Stimulated activated CD8-positive, alpha-beta memory T cell treated with anti-CD3 and anti-CD28 coated beads, Interleukin-4, amount 100 ng/mL, for 24 hours (primary cell): ENCODE measurements at regions not wholly inside any gene's neighbourhood (a gene's known extent, or its start where the extent isn't known, plus 50 kb on each side); places are given as distances from the start of the nearest gene placed in this dataset.
A peak's percentile ranks its signal among the peaks of the same experiment; 100 is the strongest.

ENCODE experiments used
- DNase-seq: peaks from one replicate; pipeline ENCODE4 v3.0.0-alpha.2; 2020; ENCODE audit warnings: low read depth

- DNase-seq: no peak
Measured at GRCh38 chr7:32428546-32428945, 61.6 kb downstream of the LSM5 start.

GRCh38 chr7:32427769-32428291 lies 62.4 kb downstream of the LSM5 start:
- DNase-seq: peak; percentile 52

GRCh38 chr7:32416846-32417245 lies 73.3 kb downstream of the LSM5 start:
- no peak for DNase-seq

GRCh38 chr7:32415936-32416335 lies 74.2 kb downstream of the LSM5 start:
- no peak for DNase-seq

GRCh38 chr7:32415519-32415918 lies 74.7 kb downstream of the LSM5 start:
- DNase-seq: no peak

GRCh38 chr7:32412471-32412870 lies 77.7 kb downstream of the LSM5 start:
- no peak for DNase-seq

- DNase-seq: no peak
Measured at GRCh38 chr7:32410545-32410944, 79.6 kb downstream of the LSM5 start.

- DNase-seq: no peak
Measured at GRCh38 chr7:32406386-32406785, 83.8 kb downstream of the LSM5 start.

GRCh38 chr7:32403463-32404229 lies 86.5 kb downstream of the LSM5 start:
- no peak for DNase-seq

- DNase-seq: no peak
Measured at GRCh38 chr7:32400676-32401075, 89.5 kb downstream of the LSM5 start.

GRCh38 chr7:32399311-32399710 lies 90.9 kb downstream of the LSM5 start:
- no peak for DNase-seq

GRCh38 chr7:32395168-32395567 lies 95.0 kb downstream of the LSM5 start:
- no peak for DNase-seq

GRCh38 chr7:32393861-32394260 lies 96.3 kb downstream of the LSM5 start:
- DNase-seq: no peak

- DNase-seq: no peak
Measured at GRCh38 chr7:32390210-32390609, 100.0 kb downstream of the LSM5 start.

- DNase-seq: no peak
Measured at GRCh38 chr7:32385316-32385956, 104.7 kb downstream of the LSM5 start.

GRCh38 chr7:32381024-32381601 lies 109.1 kb downstream of the LSM5 start:
- no peak for DNase-seq

GRCh38 chr7:32379510-32380112 lies 110.6 kb downstream of the LSM5 start:
- DNase-seq: no peak

- no peak for DNase-seq
Measured at GRCh38 chr7:32378988-32379387, 111.2 kb downstream of the LSM5 start.

GRCh38 chr7:32364581-32364980 lies 125.6 kb downstream of the LSM5 start:
- no peak for DNase-seq

- DNase-seq: no peak
Measured at GRCh38 chr7:32360127-32360526, 130.1 kb downstream of the LSM5 start.

GRCh38 chr7:32357535-32358277 lies 132.5 kb downstream of the LSM5 start:
- DNase-seq: no peak

- no peak for DNase-seq
Measured at GRCh38 chr7:32347244-32347828, 142.8 kb downstream of the LSM5 start.
